Endothelial cell of umbilical vein (primary cell): ENCODE measurements at regions not wholly inside any gene's neighbourhood (a gene's known extent, or its start where the extent isn't known, plus 50 kb on each side); places are given as distances from the start of the nearest gene placed in this dataset.

Experiments
- BruUV-seq: library from RNA; stranded (reverse); fragments of 400-500 nt; replicated peaks from 2 replicates; lab custom pipeline; 2021; lab: Mats Ljungman, UMichigan
- CTCF ChIA-PET: fragments of 300-600, 350-600 bp; sonication (Branson Sonifier 250); formaldehyde crosslinking; loops from one replicate; lab custom pipeline; 2021; ENCODE audit warnings: antibody characterized with exemption, inconsistent platforms; lab: Charles Lee
- POLR2A ChIA-PET: fragments of 300-600, 350-600 bp; sonication (Branson Sonifier 250); formaldehyde crosslinking; loops from one replicate; lab custom pipeline; 2021; ENCODE audit warnings: antibody characterized with exemption, inconsistent platforms; lab: Charles Lee
- DNase-seq: peaks from one replicate; pipeline ENCODE4 v3.0.0-alpha.2; 2011; ENCODE audit warnings: low read depth, low spot score
- FAIRE-seq: peaks from 2 replicates; lab custom pipeline; 2011; peaks lifted over from hg19 to GRCh38; lab: Jason Lieb, UNC
- H2AFZ ChIP-seq: 2 replicates; pipeline ENCODE4 v1.6.0; 2012; ENCODE audit warnings: low read depth, low read length, control low read depth, inconsistent platforms
- H3K27ac ChIP-seq: 2 replicates; pipeline ENCODE4 v1.5.1; 2011; ENCODE audit warnings: low read depth, mild to moderate bottlenecking, control low read depth, low read length, moderate library complexity; ENCODE audit not compliant: insufficient read depth
- H3K27me3 ChIP-seq, 2 experiments: 2 replicates each; pipeline versions ENCODE4 v1.6.0 to v1.6.1; 2011; ENCODE audit warnings: low read length in 2 of 2, mixed read lengths in 1 of 2; ENCODE audit not compliant: control insufficient read depth in 2 of 2, insufficient read depth in 2 of 2
- H3K36me3 ChIP-seq, 2 experiments: 2 replicates in 1 of 2; 3 replicates in 1 of 2; pipeline ENCODE4 v1.5.1; 2011; ENCODE audit warnings: low read length in 2 of 2, mild to moderate bottlenecking in 1 of 2, moderate library complexity in 1 of 2; ENCODE audit not compliant: control insufficient read depth in 2 of 2, insufficient read depth in 2 of 2; ENCODE audit errors: extremely low read depth in 1 of 2
- H3K4me1 ChIP-seq: 3 replicates; pipeline ENCODE4 v1.5.1; 2011; ENCODE audit warnings: mild to moderate bottlenecking, low read length; ENCODE audit not compliant: control insufficient read depth, insufficient read depth; ENCODE audit errors: extremely low read depth
- H3K4me2 ChIP-seq: 2 replicates; pipeline ENCODE4 v1.6.1; 2011; ENCODE audit warnings: low read length, control low read depth, mixed read lengths; ENCODE audit not compliant: insufficient read depth
- H3K4me3 ChIP-seq, 3 experiments: fragments of 200-600 bp in 1 of 3; sonication (generic), shearing (Covaris generic) in 1 of 3; replicated peaks in 1 of 3; 2 replicates each; pipeline ENCODE4 v1.5.1; 2011 to 2016; ENCODE audit warnings: control low read depth in 3 of 3, low read length in 3 of 3, mild to moderate bottlenecking in 2 of 3, inconsistent platforms in 1 of 3, low read depth in 1 of 3, moderate library complexity in 1 of 3; ENCODE audit not compliant: insufficient read depth in 1 of 3
- H3K79me2 ChIP-seq: 2 replicates; pipeline ENCODE4 v1.6.0; 2012; ENCODE audit warnings: low read length, inconsistent platforms; ENCODE audit not compliant: control insufficient read depth, insufficient read depth
- H3K9ac ChIP-seq: replicated peaks from 2 replicates; pipeline ENCODE3; 2011; ENCODE audit warnings: low read length, control low read depth; ENCODE audit not compliant: insufficient read depth; ENCODE audit errors: extremely low read depth
- H3K9me1 ChIP-seq: replicated peaks from 3 replicates; pipeline ENCODE4 v1.6.0; 2011; ENCODE audit warnings: mild to moderate bottlenecking, low read length; ENCODE audit not compliant: control insufficient read depth, insufficient read depth; ENCODE audit errors: extremely low read depth
- H3K9me3 ChIP-seq: replicated peaks from 2 replicates; pipeline ENCODE4 v1.5.1; 2012; ENCODE audit warnings: low read length, inconsistent platforms; ENCODE audit not compliant: control insufficient read depth, insufficient read depth
- H4K20me1 ChIP-seq: replicated peaks from 2 replicates; pipeline ENCODE3; 2011; ENCODE audit warnings: mild to moderate bottlenecking, low read length; ENCODE audit not compliant: control insufficient read depth, insufficient read depth; ENCODE audit errors: extremely low read depth
- EZH2 ChIP-seq: IDR thresholded peaks from 2 replicates; pipeline ENCODE4 v1.6.1; 2012; ENCODE audit warnings: borderline replicate concordance, low read depth, mild to moderate bottlenecking, moderate library complexity, low read length, inconsistent platforms; ENCODE audit not compliant: severe bottlenecking
- FOS ChIP-seq: IDR thresholded peaks from 2 replicates; pipeline ENCODE4 v1.6.1; 2011; ENCODE audit warnings: mild to moderate bottlenecking, low read length, moderate library complexity, borderline replicate concordance; ENCODE audit not compliant: insufficient read depth
- GATA2 ChIP-seq: IDR thresholded peaks from 2 replicates; pipeline ENCODE4 v1.7.0; 2011; ENCODE audit warnings: low read depth, mild to moderate bottlenecking, moderate library complexity, mixed read lengths, low read length; ENCODE audit not compliant: insufficient read length, insufficient read depth
- JUN ChIP-seq: IDR thresholded peaks from 2 replicates; pipeline ENCODE4 v1.6.1; 2011; ENCODE audit warnings: borderline replicate concordance, low read depth; ENCODE audit not compliant: insufficient read length, insufficient read depth
- POLR2AphosphoS5 ChIP-seq: IDR thresholded peaks from 2 replicates; pipeline ENCODE4 v1.6.1; 2012; ENCODE audit warnings: low read depth, mild to moderate bottlenecking, control low read depth, low read length, moderate library complexity; ENCODE audit not compliant: insufficient read depth
- dilution Hi-C: fragments of 300-500 bp; cut with MboI; formaldehyde crosslinking; loops from one replicate; pipeline ENCODE4 v1.15.0; 2019; ENCODE audit warnings: low sequenced_read_pairs; ENCODE audit not compliant: extremely low pct_ligation_motif_present
- intact Hi-C: fragments of 100-400 bp; cut with micrococcal nuclease; formaldehyde crosslinking; loops from one replicate; pipeline ENCODE4 v1.10.0; 2022
- TF ChIP-seq, protein P1 (sequence below): IDR thresholded peaks from 2 replicates; pipeline ENCODE4 v1.6.1; 2011; ENCODE audit not compliant: insufficient read depth, insufficient read length
- TF ChIP-seq, protein P2 (sequence below), 2 donors: IDR thresholded peaks; 1 replicate in 1 of 2; 2 replicates in 1 of 2; pipeline ENCODE4 v1.5.1; 2011; ENCODE audit warnings: low read length in 2 of 2, mild to moderate bottlenecking in 2 of 2, moderate library complexity in 2 of 2, control low read depth in 1 of 2, inconsistent platforms in 1 of 2, low read depth in 1 of 2; ENCODE audit not compliant: insufficient read depth in 1 of 2; ENCODE audit errors: extremely low read depth in 1 of 2

DNA sequence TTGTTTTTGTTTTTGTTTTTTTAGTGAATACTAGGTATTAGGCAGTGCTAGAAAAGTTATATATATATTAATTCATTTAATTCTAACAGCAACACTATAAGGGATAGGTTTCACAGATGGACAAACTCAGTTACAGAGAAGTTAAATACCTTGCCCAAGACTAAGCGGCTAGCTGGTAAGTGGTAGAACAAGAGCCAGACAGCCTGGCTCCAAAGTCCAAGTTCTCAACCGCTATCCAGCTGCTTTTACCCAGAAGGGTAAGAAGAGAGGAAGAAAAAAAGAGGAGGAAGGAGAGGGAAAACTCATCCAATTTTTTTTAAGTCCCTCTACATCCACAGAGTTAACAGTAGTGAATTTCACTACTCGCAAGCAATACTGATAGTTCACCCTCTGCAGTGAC, 217.0 kb downstream of the SPRY2 start:
- H3K27ac ChIP-seq, result no peak overlapping the region
- H3K9ac ChIP-seq, result no peak overlapping the region
- H3K4me1 ChIP-seq, result no peaks in the 10 kb centered on the region
- POLR2A ChIA-PET, result no interaction called here
- no peak overlapping the region for H3K4me3 ChIP-seq
- intact Hi-C loops (no loop called here), dilution Hi-C loops (no loop called here)
- CTCF ChIA-PET, result interaction anchor here (1.1 to 1.6 kb wide), 2 partner anchors 8 to 13 kb away, joined by 4 read pairs; no protein-coding TSS in a partner anchor
- no peak for DNase-seq
- TF ChIP-seq GATA2, result no peak
- no peak for TF ChIP-seq EZH2
- TF ChIP-seq FOS, result no peak
- TF ChIP-seq, protein P1, sequence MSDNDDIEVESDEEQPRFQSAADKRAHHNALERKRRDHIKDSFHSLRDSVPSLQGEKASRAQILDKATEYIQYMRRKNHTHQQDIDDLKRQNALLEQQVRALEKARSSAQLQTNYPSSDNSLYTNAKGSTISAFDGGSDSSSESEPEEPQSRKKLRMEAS, result no peak
- TF ChIP-seq POLR2AphosphoS5, result no peak
- TF ChIP-seq, protein P2, sequence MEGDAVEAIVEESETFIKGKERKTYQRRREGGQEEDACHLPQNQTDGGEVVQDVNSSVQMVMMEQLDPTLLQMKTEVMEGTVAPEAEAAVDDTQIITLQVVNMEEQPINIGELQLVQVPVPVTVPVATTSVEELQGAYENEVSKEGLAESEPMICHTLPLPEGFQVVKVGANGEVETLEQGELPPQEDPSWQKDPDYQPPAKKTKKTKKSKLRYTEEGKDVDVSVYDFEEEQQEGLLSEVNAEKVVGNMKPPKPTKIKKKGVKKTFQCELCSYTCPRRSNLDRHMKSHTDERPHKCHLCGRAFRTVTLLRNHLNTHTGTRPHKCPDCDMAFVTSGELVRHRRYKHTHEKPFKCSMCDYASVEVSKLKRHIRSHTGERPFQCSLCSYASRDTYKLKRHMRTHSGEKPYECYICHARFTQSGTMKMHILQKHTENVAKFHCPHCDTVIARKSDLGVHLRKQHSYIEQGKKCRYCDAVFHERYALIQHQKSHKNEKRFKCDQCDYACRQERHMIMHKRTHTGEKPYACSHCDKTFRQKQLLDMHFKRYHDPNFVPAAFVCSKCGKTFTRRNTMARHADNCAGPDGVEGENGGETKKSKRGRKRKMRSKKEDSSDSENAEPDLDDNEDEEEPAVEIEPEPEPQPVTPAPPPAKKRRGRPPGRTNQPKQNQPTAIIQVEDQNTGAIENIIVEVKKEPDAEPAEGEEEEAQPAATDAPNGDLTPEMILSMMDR (IDR thresholded peaks at IDR 0.05; ENCODE audit: extremely low read depth in 1 of 2, insufficient read depth in 1 of 2, low read depth in 1 of 2, low read length in 2 of 2), result no peak
- no peak for TF ChIP-seq JUN
- H3K79me2 ChIP-seq, result no peaks in the 10 kb centered on the region
- no peaks in the 10 kb centered on the region for H3K9me3 ChIP-seq
- H2AFZ ChIP-seq, result no peak overlapping the region
- no peak for FAIRE-seq
- H3K27me3 ChIP-seq, result no peaks in the 10 kb centered on the region
- no TSS peak for BruUV-seq
- no peaks in the 10 kb centered on the region for H4K20me1 ChIP-seq
- no peak overlapping the region for H3K4me2 ChIP-seq
- H3K36me3 ChIP-seq, result no peaks in the 10 kb centered on the region
- no peaks in the 10 kb centered on the region for H3K9me1 ChIP-seq
